HEK293 (cell line): ENCODE measurements at regions not wholly inside any gene's neighbourhood (a gene's known extent, or its start where the extent isn't known, plus 50 kb on each side); places are given as distances from the start of the nearest gene placed in this dataset.

Experiments
- CTCF ChIP-seq: fragments of 450-650 bp; formaldehyde crosslinking; IDR thresholded peaks from 2 replicates; pipeline ENCODE4 v1.5.1; 2016; ENCODE audit warnings: missing biosample characterization, missing genetic modification characterization
- EGR2 ChIP-seq: fragments of 450-650 bp; formaldehyde crosslinking; IDR thresholded peaks from 2 replicates; pipeline ENCODE4 v1.5.1; 2016; ENCODE audit warnings: low read depth, missing biosample characterization, missing genetic modification characterization
- KLF9 ChIP-seq: fragments of 450-650 bp; formaldehyde crosslinking; IDR thresholded peaks from 2 replicates; pipeline ENCODE4 v1.5.1; 2016; ENCODE audit warnings: missing biosample characterization, missing genetic modification characterization, low read depth
- ZNF596 ChIP-seq: fragments of 450-650 bp; IDR thresholded peaks from 2 replicates; pipeline ENCODE4 v1.5.0; 2018; ENCODE audit warnings: missing biosample characterization, mild to moderate bottlenecking, missing genetic modification characterization, moderate library complexity

- TF ChIP-seq ZNF596 (tag by site-specific recombination) (no peak), CTCF (tag by site-specific recombination) (no peak), EGR2 (tag by site-specific recombination) (no peak), KLF9 (tag by site-specific recombination) (no peak)
Observed at GRCh38 chr2:150127995-150128394, 359.5 kb downstream of the RND3 start.
